ENCODE measurements at regions not wholly inside any gene's neighbourhood (a gene's known extent, or its start where the extent isn't known, plus 50 kb on each side); places are given as distances from the start of the nearest gene placed in this dataset.

DNA sequence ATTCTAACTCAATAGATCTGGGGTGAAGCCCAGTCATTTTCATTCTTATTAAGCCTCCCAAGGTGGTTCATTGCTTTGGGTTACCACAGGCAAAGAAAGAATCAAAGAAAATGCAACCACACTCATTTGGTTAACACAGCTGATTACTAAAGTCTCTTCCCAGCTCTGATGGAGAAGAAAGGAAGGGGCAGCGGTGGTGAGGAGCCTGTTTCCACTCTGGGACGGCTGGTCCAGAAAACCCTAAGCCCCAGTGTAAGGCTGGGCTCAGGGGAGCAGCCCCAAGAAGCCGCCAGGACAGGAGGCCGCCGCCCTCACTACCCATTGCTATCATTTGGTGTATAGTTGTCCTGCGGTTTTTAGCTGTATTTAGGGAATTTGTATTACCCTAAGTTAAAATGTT is 226.9 kb downstream of the CD83 start:
- in situ Hi-C loops (cut with MboI; ENCODE audit: low pct_unique_long_range_greater_than_20kb in 2 of 9, low sequenced_read_pairs in 9 of 9, unreplicated experiment in 9 of 9), result no loop called here
- 50 to 84% (median 74%) methylated on average over 1 to 6 of the region's 6 CpGs; no CpG with 5 or more reads in 3 of the 10 experiments for WGBS, 10 experiments
- ATAC-seq (replicated peaks in 6 of 8), result no peak
- Histone ChIP-seq H3K4me3 (no peak overlapping the region), H3K4me1 (replicated peaks in 1 of 2) (peaks cover 0 to 10% of the 10 kb centered on the region in 2 donors), H3K27ac (no peak overlapping the region)

DNA sequence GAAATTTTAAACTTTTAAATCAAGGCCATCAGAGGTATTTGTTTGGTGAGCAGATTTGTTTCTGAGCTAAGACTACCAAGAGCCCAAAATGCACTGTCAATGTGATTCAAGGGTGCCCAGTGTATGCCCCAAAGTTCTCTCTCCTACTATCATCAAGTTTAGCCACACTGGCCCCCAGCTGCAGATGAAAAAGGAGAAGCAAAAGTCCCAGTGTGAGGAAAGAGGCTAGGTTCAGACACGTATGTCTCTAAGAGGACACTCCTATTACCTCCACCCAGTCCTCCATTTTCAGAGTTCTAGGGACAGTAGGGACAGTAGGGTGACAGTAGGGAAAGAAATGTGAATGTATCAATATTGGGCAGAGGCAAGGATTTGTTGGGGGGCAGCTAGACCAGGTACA is 230.8 kb downstream of the CD83 start:
- in situ Hi-C loops (cut with MboI; ENCODE audit: low pct_unique_long_range_greater_than_20kb in 2 of 9, low sequenced_read_pairs in 9 of 9, unreplicated experiment in 9 of 9), result no loop called here
- H3K4me3 ChIP-seq, result no peak overlapping the region
- no peak for ATAC-seq (replicated peaks in 6 of 8)
- H3K27ac ChIP-seq, result no peak overlapping the region
- peaks cover 9 to 19% of the 10 kb centered on the region in 2 donors for H3K4me1 ChIP-seq (replicated peaks in 1 of 2)
- WGBS, 10 experiments, result 80 to 100% (median 100%) methylated on average over 1 of the region's 1 CpG; no CpG with 5 or more reads in 5 of the 10 experiments

DNA sequence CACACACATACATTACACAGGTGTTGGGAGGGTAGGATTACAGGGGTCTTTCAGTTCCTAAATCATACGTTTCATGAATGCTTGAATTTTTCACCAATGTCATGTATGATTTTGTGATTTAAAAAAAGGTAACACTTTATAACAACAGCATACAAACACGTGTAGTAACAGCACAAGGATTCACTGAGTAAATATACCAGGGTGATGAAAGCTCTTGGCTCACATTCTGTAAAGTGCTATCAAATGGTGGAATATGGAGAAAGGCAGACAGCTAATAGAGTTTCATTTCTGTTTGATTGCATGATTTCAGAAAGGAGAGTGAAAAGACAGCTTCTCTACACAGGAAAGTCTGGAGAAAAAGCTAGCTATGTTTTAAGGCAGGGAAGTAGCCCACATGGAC is 231.9 kb downstream of the CD83 start:
- no peak overlapping the region for H3K4me3 ChIP-seq
- H3K27ac ChIP-seq, result no peak overlapping the region
- peaks cover 9 to 19% of the 10 kb centered on the region in 2 donors for H3K4me1 ChIP-seq (replicated peaks in 1 of 2)
- in situ Hi-C loops (cut with MboI; ENCODE audit: low pct_unique_long_range_greater_than_20kb in 2 of 9, low sequenced_read_pairs in 9 of 9, unreplicated experiment in 9 of 9), result no loop called here
- WGBS, 10 experiments, result 48 to 100% (median 60%) methylated on average over 1 to 2 of the region's 2 CpGs
- no peak for ATAC-seq (replicated peaks in 6 of 8)

DNA sequence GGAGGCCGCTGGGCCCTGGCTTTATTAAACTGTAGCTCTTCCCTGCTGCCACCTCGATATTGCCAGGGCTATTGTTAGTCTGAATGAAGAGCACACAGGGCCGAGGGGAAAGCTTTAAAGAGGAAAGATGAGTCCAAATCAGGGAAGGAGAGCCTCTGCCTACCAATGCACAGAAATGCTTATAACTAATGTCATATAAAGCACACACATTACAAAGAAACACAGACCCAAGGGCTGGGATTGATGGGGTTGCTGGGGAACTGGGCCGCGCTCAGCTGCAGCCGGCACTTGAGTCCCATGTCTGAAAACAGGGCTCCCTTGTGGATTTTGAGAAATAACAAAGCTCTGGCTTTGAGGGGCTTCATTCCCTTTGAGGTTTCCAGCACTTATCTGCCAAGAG is 232.6 kb downstream of the CD83 start:
- H3K4me3 ChIP-seq, result no peak overlapping the region
- peaks cover 9 to 19% of the 10 kb centered on the region in 2 donors for H3K4me1 ChIP-seq (replicated peaks in 1 of 2)
- no peak overlapping the region for H3K27ac ChIP-seq
- 41 to 94% (median 59%) methylated on average over 2 to 6 of the region's 6 CpGs; no CpG with 5 or more reads in 4 of the 10 experiments for WGBS, 10 experiments
- peak in 4 of 8 experiments; percentile 22 to 90 (median 50) for ATAC-seq (replicated peaks in 6 of 8)
- in situ Hi-C loops (cut with MboI; ENCODE audit: low pct_unique_long_range_greater_than_20kb in 2 of 9, low sequenced_read_pairs in 9 of 9, unreplicated experiment in 9 of 9), result no loop called here

DNA sequence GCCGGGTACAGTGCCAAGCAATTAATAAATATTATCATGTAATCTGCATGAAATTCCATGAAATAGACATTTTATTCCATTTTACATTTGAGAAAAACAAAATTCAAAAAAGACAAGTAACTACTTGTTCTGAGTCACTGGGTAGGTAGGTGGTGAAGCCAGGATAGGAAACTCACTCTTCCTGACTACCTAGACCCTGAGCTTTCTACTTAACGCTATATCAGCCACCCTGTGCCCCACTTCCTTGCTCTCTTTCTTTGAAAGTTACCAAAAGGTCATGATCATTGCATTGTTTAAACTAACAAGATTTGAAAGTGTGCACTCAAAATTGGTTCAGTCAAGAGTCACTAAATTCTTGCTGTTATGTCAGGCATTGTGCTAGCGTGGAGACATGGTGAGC is 235.7 kb downstream of the CD83 start:
- no peak for ATAC-seq (replicated peaks in 6 of 8)
- Histone ChIP-seq H3K4me3 (no peak overlapping the region), H3K4me1 (replicated peaks in 1 of 2) (peaks cover 9% of the 10 kb centered on the region in 2 donors), H3K27ac (no peak overlapping the region)
- in situ Hi-C loops (cut with MboI; ENCODE audit: low pct_unique_long_range_greater_than_20kb in 2 of 9, low sequenced_read_pairs in 9 of 9, unreplicated experiment in 9 of 9), result no loop called here
- whole genome bisulfite sequencing, 10 experiments, result 0 to 100% (median 81%) methylated on average over 1 to 3 of the region's 3 CpGs

DNA sequence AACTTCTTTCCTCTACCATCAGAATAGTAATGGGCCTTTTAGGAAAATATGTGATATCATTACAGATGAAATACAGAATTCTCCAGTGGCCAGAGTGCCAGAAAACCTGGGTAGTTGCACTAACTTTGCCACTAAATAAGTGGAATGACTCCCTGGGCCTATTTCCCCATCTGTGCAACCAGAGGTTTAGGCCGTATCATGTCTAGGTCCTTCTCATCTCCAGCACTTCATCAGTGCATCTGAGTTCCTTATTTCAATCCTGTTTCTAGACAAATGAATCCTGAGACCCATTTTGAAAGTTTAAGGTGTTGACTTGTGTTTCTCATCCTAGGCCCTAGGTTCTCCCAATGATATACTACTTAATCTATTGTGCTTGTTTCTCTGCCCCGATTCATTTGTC is 236.2 kb downstream of the CD83 start:
- no peak for ATAC-seq (replicated peaks in 6 of 8)
- Histone ChIP-seq H3K27ac (no peak overlapping the region), H3K4me3 (no peak overlapping the region), H3K4me1 (replicated peaks in 1 of 2) (peaks cover 9% of the 10 kb centered on the region in 2 donors)
- WGBS, 10 experiments, result 86 to 100% (median 92%) methylated on average over 1 to 2 of the region's 2 CpGs; no CpG with 5 or more reads in 1 of the 10 experiments
- in situ Hi-C loops (cut with MboI; ENCODE audit: low pct_unique_long_range_greater_than_20kb in 2 of 9, low sequenced_read_pairs in 9 of 9, unreplicated experiment in 9 of 9), result no loop called here

DNA sequence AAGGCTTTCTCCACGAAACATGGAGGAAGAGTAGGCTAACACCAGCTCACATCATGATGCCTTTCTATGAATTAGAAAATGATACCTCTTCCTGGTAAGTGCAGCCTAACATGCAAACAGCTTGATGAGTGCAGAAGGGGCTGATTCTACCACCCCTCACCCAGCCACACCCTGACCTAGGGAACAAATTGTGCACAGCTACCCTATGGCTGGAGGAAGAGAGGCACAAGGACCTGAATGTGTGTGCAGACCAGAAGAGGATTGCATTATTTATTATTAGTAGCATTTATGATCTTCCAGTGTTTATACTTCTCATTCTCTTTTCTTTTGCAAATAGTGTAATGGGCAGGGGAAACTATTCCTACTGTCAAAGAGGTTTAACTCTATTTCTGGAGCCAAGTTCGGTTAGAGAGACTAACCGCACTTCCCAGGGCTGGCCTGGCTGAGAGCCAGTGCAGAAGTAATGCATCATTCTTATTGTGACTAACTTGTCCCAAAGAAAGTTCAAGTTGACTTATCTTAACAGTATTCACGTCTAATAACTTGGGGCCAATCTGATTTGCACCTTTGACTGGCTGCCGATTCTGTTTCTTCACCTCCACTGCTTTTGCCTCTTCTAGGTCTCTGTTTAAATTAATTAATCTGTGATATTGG is 237.5 kb downstream of the CD83 start:
- Histone ChIP-seq H3K27ac (no peak overlapping the region), H3K4me1 (replicated peaks in 1 of 2) (peaks cover 6% of the 10 kb centered on the region in 2 donors), H3K4me3 (no peak overlapping the region)
- 21 to 97% (median 81%) methylated on average over 2 to 5 of the region's 5 CpGs; no CpG with 5 or more reads in 1 of the 10 experiments for WGBS, 10 experiments
- no peak for ATAC-seq (replicated peaks in 6 of 8)
- in situ Hi-C loops (cut with MboI; ENCODE audit: low pct_unique_long_range_greater_than_20kb in 2 of 9, low sequenced_read_pairs in 9 of 9, unreplicated experiment in 9 of 9), result no loop called here

GRCh38 chr6:14359438-14359837 is 241.9 kb downstream of the CD83 start:
- 54 to 100% (median 89%) methylated on average over 2 to 5 of the region's 5 CpGs; no CpG with 5 or more reads in 2 of the 10 experiments for WGBS, 10 experiments
- H3K27ac ChIP-seq, result no peak overlapping the region
- H3K4me1 ChIP-seq (replicated peaks in 1 of 2), result peaks cover 0 to 17% of the 10 kb centered on the region in 2 donors
- in situ Hi-C loops (cut with MboI; ENCODE audit: low pct_unique_long_range_greater_than_20kb in 2 of 9, low sequenced_read_pairs in 9 of 9, unreplicated experiment in 9 of 9), result no loop called here
- H3K4me3 ChIP-seq, result no peak overlapping the region
- peak in 1 of 8 experiments; percentile 29 for ATAC-seq (replicated peaks in 6 of 8)

GRCh38 chr6:14360565-14360964 is 243.0 kb downstream of the CD83 start:
- 49 to 92% (median 82%) methylated on average over 1 to 7 of the region's 7 CpGs; no CpG with 5 or more reads in 2 of the 10 experiments for WGBS, 10 experiments
- Histone ChIP-seq H3K27ac (no peak overlapping the region), H3K4me1 (replicated peaks in 1 of 2) (peaks cover 0 to 17% of the 10 kb centered on the region in 2 donors), H3K4me3 (no peak overlapping the region)
- in situ Hi-C loops (cut with MboI; ENCODE audit: low pct_unique_long_range_greater_than_20kb in 2 of 9, low sequenced_read_pairs in 9 of 9, unreplicated experiment in 9 of 9), result no loop called here
- no peak for ATAC-seq (replicated peaks in 6 of 8)

- ATAC-seq (replicated peaks in 6 of 8), result no peak
- WGBS, 10 experiments, result 21 to 100% (median 80%) methylated on average over 1 to 2 of the region's 2 CpGs; no CpG with 5 or more reads in 1 of the 10 experiments
- in situ Hi-C loops (cut with MboI; ENCODE audit: low pct_unique_long_range_greater_than_20kb in 2 of 9, low sequenced_read_pairs in 9 of 9, unreplicated experiment in 9 of 9), result no loop called here
- Histone ChIP-seq H3K4me1 (replicated peaks in 1 of 2) (peaks cover 0 to 17% of the 10 kb centered on the region in 2 donors), H3K4me3 (no peak overlapping the region), H3K27ac (no peak overlapping the region)
These were observed 243.7 kb downstream of the CD83 start for GRCh38 chr6:14361297-14361696.

GRCh38 chr6:14361956-14362587 is 244.5 kb downstream of the CD83 start:
- WGBS, 10 experiments, result 28 to 100% (median 79%) methylated on average over 1 to 5 of the region's 5 CpGs; no CpG with 5 or more reads in 2 of the 10 experiments
- peaks cover 0 to 17% of the 10 kb centered on the region in 2 donors for H3K4me1 ChIP-seq (replicated peaks in 1 of 2)
- no peak overlapping the region for H3K27ac ChIP-seq
- in situ Hi-C loops (cut with MboI; ENCODE audit: low pct_unique_long_range_greater_than_20kb in 2 of 9, low sequenced_read_pairs in 9 of 9, unreplicated experiment in 9 of 9), result no loop called here
- peak in 1 of 8 experiments; percentile 30 for ATAC-seq (replicated peaks in 6 of 8)
- H3K4me3 ChIP-seq, result no peak overlapping the region

DNA sequence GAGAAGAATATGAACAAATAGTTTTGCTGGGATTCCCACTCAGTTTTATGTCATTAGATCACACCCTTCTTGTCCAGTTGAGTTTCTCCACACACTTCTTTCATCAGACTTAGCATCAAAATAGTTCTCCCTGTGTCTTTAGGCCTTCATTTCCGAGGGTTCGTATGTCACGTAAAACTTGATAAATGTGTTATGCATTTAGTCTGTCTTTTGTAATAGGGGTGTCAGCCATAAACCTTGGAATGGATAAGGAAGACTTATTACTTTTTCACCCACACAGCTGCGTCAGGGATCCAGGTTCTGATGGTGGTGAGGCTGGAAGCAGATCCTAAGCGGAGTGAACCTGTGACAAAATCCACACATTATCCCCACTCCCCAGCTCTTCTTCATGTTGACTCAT is 246.8 kb downstream of the CD83 start:
- H3K27ac ChIP-seq, result no peak overlapping the region
- 40 to 88% (median 85%) methylated on average over 1 to 5 of the region's 5 CpGs; no CpG with 5 or more reads in 5 of the 10 experiments for WGBS, 10 experiments
- in situ Hi-C loops (cut with MboI; ENCODE audit: low pct_unique_long_range_greater_than_20kb in 2 of 9, low sequenced_read_pairs in 9 of 9, unreplicated experiment in 9 of 9), result no loop called here
- peaks cover 0 to 17% of the 10 kb centered on the region in 2 donors for H3K4me1 ChIP-seq (replicated peaks in 1 of 2)
- no peak overlapping the region for H3K4me3 ChIP-seq
- ATAC-seq (replicated peaks in 6 of 8), result no peak

- 67 to 100% (median 88%) methylated on average over 1 of the region's 1 CpG; no CpG with 5 or more reads in 5 of the 10 experiments for WGBS, 10 experiments
- no peak for ATAC-seq (replicated peaks in 6 of 8)
- in situ Hi-C loops (cut with MboI; ENCODE audit: low pct_unique_long_range_greater_than_20kb in 2 of 9, low sequenced_read_pairs in 9 of 9, unreplicated experiment in 9 of 9), result no loop called here
- Histone ChIP-seq H3K4me3 (no peak overlapping the region), H3K4me1 (replicated peaks in 1 of 2) (peaks cover 0 to 17% of the 10 kb centered on the region in 2 donors), H3K27ac (no peak overlapping the region)
These were observed 247.8 kb downstream of the CD83 start for GRCh38 chr6:14365393-14365792.

Data from motor neuron (in vitro differentiated cells).